ENCODE measurements at regions not wholly inside any gene's neighbourhood (a gene's known extent, or its start where the extent isn't known, plus 50 kb on each side); places are given as distances from the start of the nearest gene placed in this dataset.

- DNase-seq (ENCODE audit: low read depth, low spot score) (no peak), FAIRE-seq (no peak)
- no peak overlapping the region for H3K4me3 ChIP-seq (replicated peaks in 1 of 3; ENCODE audit: insufficient read depth in 1 of 3, low read depth in 1 of 3, low read length in 3 of 3)
- H3K27ac ChIP-seq (ENCODE audit: insufficient read depth, low read depth, low read length): no peak overlapping the region
- no peaks in the 10 kb centered on the region for H3K27me3 ChIP-seq (ENCODE audit: control insufficient read depth in 2 of 2, insufficient read depth in 2 of 2, low read length in 2 of 2)
- H3K9ac ChIP-seq (replicated peaks; ENCODE audit: extremely low read depth, insufficient read depth, low read length): no peak overlapping the region
- ChIA-PET POLR2A (no interaction called here), CTCF (no interaction called here)
- intact Hi-C loops (cut with micrococcal nuclease): no loop called here
- no TSS peak for BruUV-seq (replicated peaks)
- H3K9me3 ChIP-seq (replicated peaks; ENCODE audit: control insufficient read depth, insufficient read depth, low read length): no peaks in the 10 kb centered on the region
- no peaks in the 10 kb centered on the region for H3K4me1 ChIP-seq (ENCODE audit: control insufficient read depth, extremely low read depth, insufficient read depth, low read length)
- no peak overlapping the region for H3K4me2 ChIP-seq (ENCODE audit: insufficient read depth, low read length)
- TF ChIP-seq POLR2A (IDR thresholded peaks at IDR 0.05; ENCODE audit: low read depth, low read length) (no peak), POLR2AphosphoS5 (IDR thresholded peaks at IDR 0.05; ENCODE audit: insufficient read depth, low read depth, low read length) (no peak), FOS (IDR thresholded peaks at IDR 0.05; ENCODE audit: borderline replicate concordance, insufficient read depth, low read length) (no peak), MAX (IDR thresholded peaks at IDR 0.05; ENCODE audit: insufficient read depth, insufficient read length) (no peak), EZH2 (IDR thresholded peaks at IDR 0.05; ENCODE audit: borderline replicate concordance, low read depth, low read length, severe bottlenecking) (no peak), GATA2 (IDR thresholded peaks at IDR 0.05; ENCODE audit: insufficient read depth, insufficient read length, low read depth, low read length) (no peak), MYC (IDR thresholded peaks at IDR 0.05; ENCODE audit: low read depth, low read length) (no peak), JUN (IDR thresholded peaks at IDR 0.05; ENCODE audit: borderline replicate concordance, insufficient read depth, insufficient read length, low read depth) (no peak)
- TF ChIP-seq, protein P1, sequence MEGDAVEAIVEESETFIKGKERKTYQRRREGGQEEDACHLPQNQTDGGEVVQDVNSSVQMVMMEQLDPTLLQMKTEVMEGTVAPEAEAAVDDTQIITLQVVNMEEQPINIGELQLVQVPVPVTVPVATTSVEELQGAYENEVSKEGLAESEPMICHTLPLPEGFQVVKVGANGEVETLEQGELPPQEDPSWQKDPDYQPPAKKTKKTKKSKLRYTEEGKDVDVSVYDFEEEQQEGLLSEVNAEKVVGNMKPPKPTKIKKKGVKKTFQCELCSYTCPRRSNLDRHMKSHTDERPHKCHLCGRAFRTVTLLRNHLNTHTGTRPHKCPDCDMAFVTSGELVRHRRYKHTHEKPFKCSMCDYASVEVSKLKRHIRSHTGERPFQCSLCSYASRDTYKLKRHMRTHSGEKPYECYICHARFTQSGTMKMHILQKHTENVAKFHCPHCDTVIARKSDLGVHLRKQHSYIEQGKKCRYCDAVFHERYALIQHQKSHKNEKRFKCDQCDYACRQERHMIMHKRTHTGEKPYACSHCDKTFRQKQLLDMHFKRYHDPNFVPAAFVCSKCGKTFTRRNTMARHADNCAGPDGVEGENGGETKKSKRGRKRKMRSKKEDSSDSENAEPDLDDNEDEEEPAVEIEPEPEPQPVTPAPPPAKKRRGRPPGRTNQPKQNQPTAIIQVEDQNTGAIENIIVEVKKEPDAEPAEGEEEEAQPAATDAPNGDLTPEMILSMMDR (IDR thresholded peaks at IDR 0.05; ENCODE audit: extremely low read depth in 1 of 2, insufficient read depth in 1 of 2, low read depth in 1 of 2, low read length in 2 of 2): no peak
- H4K20me1 ChIP-seq (replicated peaks; ENCODE audit: control insufficient read depth, extremely low read depth, insufficient read depth, low read length): no peaks in the 10 kb centered on the region
- dilution Hi-C loops (cut with MboI; ENCODE audit: extremely low pct_ligation_motif_present, low sequenced_read_pairs): no loop called here
- H3K79me2 ChIP-seq (ENCODE audit: control insufficient read depth, insufficient read depth, low read length): no peaks in the 10 kb centered on the region
- no peaks in the 10 kb centered on the region for H3K9me1 ChIP-seq (replicated peaks; ENCODE audit: control insufficient read depth, extremely low read depth, insufficient read depth, low read length)
- H2AFZ ChIP-seq (ENCODE audit: low read depth, low read length): no peak overlapping the region
- H3K36me3 ChIP-seq (ENCODE audit: control insufficient read depth in 2 of 2, extremely low read depth in 1 of 2, insufficient read depth in 2 of 2, low read length in 2 of 2): no peaks in the 10 kb centered on the region
Observed at GRCh38 chr5:152097128-152097527, 172.5 kb upstream of the GLRA1 start.

All from endothelial cell of umbilical vein (primary cell).